H1 (cell line): ENCODE measurements at regions not wholly inside any gene's neighbourhood (a gene's known extent, or its start where the extent isn't known, plus 50 kb on each side); places are given as distances from the start of the nearest gene placed in this dataset.
"Not testable (repeated sequence)": the region's sequence is repeated elsewhere in the genome, so short reads cannot be mapped to it uniquely, and the experiment has no call there.

ENCODE experiments used
- CTCF ChIA-PET: fragments of 300-600 bp; sonication (Branson Sonifier 250); formaldehyde crosslinking; loops from one replicate; lab custom pipeline; 2021; ENCODE audit not compliant: partially characterized antibody; lab: Charles Lee
- POLR2A ChIA-PET: fragments of 300-600 bp; sonication (Branson Sonifier 250); formaldehyde crosslinking; loops from one replicate; lab custom pipeline; 2021; ENCODE audit warnings: inconsistent platforms; ENCODE audit not compliant: partially characterized antibody; lab: Charles Lee
- DNase-seq, 2 experiments: peaks; one replicate each; pipeline versions ENCODE4 v3.0.0 to v3.0.0-alpha.2; 2010 to 2022; ENCODE audit warnings: low spot score in 2 of 2, low read depth in 1 of 2, mixed read lengths in 1 of 2
- FAIRE-seq: peaks from 2 replicates; lab custom pipeline; 2011; peaks lifted over from hg19 to GRCh38; lab: Jason Lieb, UNC
- H2AFZ ChIP-seq: 2 replicates; pipeline ENCODE4 v1.8.1; 2012; ENCODE audit warnings: low read length, inconsistent platforms
- H2AK5ac ChIP-seq: 2 replicates; pipeline ENCODE4 v1.6.1; 2013; ENCODE audit warnings: low read depth, low read length
- H2BK120ac ChIP-seq: replicated peaks from 2 replicates; pipeline ENCODE3; 2013; ENCODE audit warnings: low read depth, low read length, inconsistent platforms
- H2BK12ac ChIP-seq: 2 replicates; pipeline ENCODE4 v1.6.1; 2013; ENCODE audit warnings: low read depth, low read length
- H2BK15ac ChIP-seq: 2 replicates; pipeline ENCODE4 v1.6.1; 2013; ENCODE audit warnings: low read length
- H2BK20ac ChIP-seq: 2 replicates; pipeline ENCODE4 v1.6.1; 2013; ENCODE audit warnings: low read length
- H2BK5ac ChIP-seq: 2 replicates; pipeline ENCODE4 v1.6.1; 2013; ENCODE audit warnings: low read depth, low read length
- H3K14ac ChIP-seq: 2 replicates; pipeline ENCODE4 v1.6.1; 2013; ENCODE audit warnings: inconsistent platforms; ENCODE audit not compliant: insufficient read length
- H3K18ac ChIP-seq: 2 replicates; pipeline ENCODE4 v1.6.1; 2013; ENCODE audit warnings: low read length; ENCODE audit errors: extremely low read depth
- H3K23ac ChIP-seq: 2 replicates; pipeline ENCODE4 v1.6.1; 2013; ENCODE audit warnings: inconsistent platforms; ENCODE audit not compliant: insufficient read length
- H3K23me2 ChIP-seq: 2 replicates; pipeline ENCODE4 v1.6.1; 2013; ENCODE audit warnings: low read depth, low read length
- H3K27ac ChIP-seq: 2 replicates; pipeline ENCODE4 v1.6.1; 2011; ENCODE audit warnings: low read depth, low read length, inconsistent platforms
- H3K27me3 ChIP-seq, 4 experiments: replicated peaks in 1 of 4; 1 replicate in 1 of 4; 2 replicates in 3 of 4; pipeline versions ENCODE4 v1.6.1 to v1.8.1; 2011 to 2013; ENCODE audit warnings: low read length in 3 of 4, mild to moderate bottlenecking in 3 of 4, inconsistent platforms in 2 of 4, mixed read lengths in 2 of 4, moderate library complexity in 1 of 4; ENCODE audit not compliant: control insufficient read depth in 3 of 4, insufficient read depth in 3 of 4; ENCODE audit errors: extremely low read depth in 1 of 4
- H3K36me3 ChIP-seq, 4 experiments: 2 replicates each; pipeline versions ENCODE4 v1.6.1 to v1.8.1; 2011 to 2013; ENCODE audit warnings: mild to moderate bottlenecking in 4 of 4, low read length in 3 of 4, moderate library complexity in 2 of 4, control low read depth in 1 of 4, inconsistent platforms in 1 of 4; ENCODE audit not compliant: insufficient read depth in 4 of 4, control insufficient read depth in 2 of 4
- H3K4ac ChIP-seq: replicated peaks from 2 replicates; pipeline ENCODE3; 2013; ENCODE audit warnings: low read length, low read depth, mixed read lengths, inconsistent platforms; ENCODE audit not compliant: insufficient read length
- H3K4me1 ChIP-seq, 4 experiments: replicated peaks in 1 of 4; 1 replicate in 1 of 4; 2 replicates in 3 of 4; pipeline versions ENCODE4 v1.6.1 to v1.8.1; 2011 to 2013; ENCODE audit warnings: low read length in 3 of 4, inconsistent platforms in 2 of 4, mixed read lengths in 1 of 4; ENCODE audit not compliant: insufficient read depth in 4 of 4, control insufficient read depth in 3 of 4
- H3K4me2 ChIP-seq, 2 experiments: 2 replicates each; pipeline versions ENCODE4 v1.6.1 to v1.8.1; 2011 to 2013; ENCODE audit warnings: low read depth in 2 of 2, low read length in 2 of 2, control low read depth in 1 of 2, inconsistent platforms in 1 of 2, mild to moderate bottlenecking in 1 of 2; ENCODE audit not compliant: insufficient read depth in 1 of 2
- H3K4me3 ChIP-seq, 4 experiments: fragments of 200-600, 300-600 bp in 1 of 4; sonication (generic), shearing (Covaris generic), sonication (Bioruptor Twin) in 1 of 4; 2 replicates each; pipeline versions ENCODE4 v1.5.1 to v1.8.1; 2011 to 2016; ENCODE audit warnings: low read length in 4 of 4, low read depth in 3 of 4, control low read depth in 2 of 4, inconsistent platforms in 2 of 4, mild to moderate bottlenecking in 2 of 4, mixed read lengths in 1 of 4, moderate library complexity in 1 of 4; ENCODE audit not compliant: insufficient read depth in 2 of 4; ENCODE audit errors: extremely low read depth in 1 of 4
- H3K56ac ChIP-seq: replicated peaks from 2 replicates; pipeline ENCODE3; 2013; ENCODE audit warnings: low read depth, mild to moderate bottlenecking, mixed read lengths, low read length, inconsistent platforms; ENCODE audit not compliant: insufficient read length
- H3K79me1 ChIP-seq: 2 replicates; pipeline ENCODE4 v1.6.1; 2013; ENCODE audit warnings: low read depth, low read length, control low read depth
- H3K79me2 ChIP-seq, 2 experiments: 2 replicates each; pipeline versions ENCODE4 v1.6.1 to v1.8.1; 2012 to 2013; ENCODE audit warnings: low read length in 2 of 2, mild to moderate bottlenecking in 2 of 2, inconsistent platforms in 1 of 2; ENCODE audit not compliant: insufficient read depth in 2 of 2, control insufficient read depth in 1 of 2
- H3K9ac ChIP-seq, 4 experiments: replicated peaks in 1 of 4; 1 replicate in 1 of 4; 2 replicates in 3 of 4; pipeline versions ENCODE4 v1.6.1 to v1.8.1; 2011 to 2013; ENCODE audit warnings: low read depth in 3 of 4, low read length in 3 of 4, control low read depth in 2 of 4, mild to moderate bottlenecking in 2 of 4, moderate library complexity in 2 of 4, inconsistent platforms in 1 of 4; ENCODE audit errors: extremely low read depth in 1 of 4
- H3K9me3 ChIP-seq, 2 experiments: 2 replicates each; pipeline versions ENCODE4 v1.6.1 to v1.8.1; 2012 to 2013; ENCODE audit warnings: mild to moderate bottlenecking in 2 of 2, moderate library complexity in 2 of 2, control low read depth in 1 of 2, inconsistent platforms in 1 of 2, low read depth in 1 of 2, low read length in 1 of 2, mixed read lengths in 1 of 2; ENCODE audit not compliant: insufficient read depth in 2 of 2
- H4K20me1 ChIP-seq, 2 experiments: replicated peaks in 1 of 2; 2 replicates each; pipeline versions ENCODE3 to v1.8.1; 2011 to 2013; ENCODE audit warnings: inconsistent platforms in 2 of 2, low read length in 2 of 2, mild to moderate bottlenecking in 1 of 2; ENCODE audit not compliant: insufficient read depth in 2 of 2, control insufficient read depth in 1 of 2
- H4K5ac ChIP-seq: 2 replicates; pipeline ENCODE4 v1.6.1; 2013; ENCODE audit warnings: low read length, low read depth, mixed read lengths, inconsistent platforms; ENCODE audit not compliant: insufficient read length
- H4K8ac ChIP-seq: 2 replicates; pipeline ENCODE4 v1.8.0; 2013; ENCODE audit warnings: mild to moderate bottlenecking, moderate library complexity, low read length, inconsistent platforms; ENCODE audit not compliant: insufficient read depth; ENCODE audit errors: extremely low read depth
- H4K91ac ChIP-seq: replicated peaks from 2 replicates; pipeline ENCODE3; 2013; ENCODE audit warnings: low read length, mixed read lengths, inconsistent platforms; ENCODE audit not compliant: insufficient read length
- CBX5 ChIP-seq: fragments of 300-800, 300-1000 bp; sonication (generic); IDR thresholded peaks from 2 replicates; pipeline ENCODE4 v1.7.1; 2016; ENCODE audit warnings: antibody characterized with exemption, low read length, low read depth
- HDAC6 ChIP-seq: IDR thresholded peaks from one replicate; pipeline ENCODE4 v1.7.1; 2012; ENCODE audit warnings: low read depth, mild to moderate bottlenecking, inconsistent platforms, low read length, moderate library complexity
- JUND ChIP-seq: IDR thresholded peaks from 2 replicates; pipeline ENCODE4 v1.6.1; 2011; ENCODE audit warnings: mild to moderate bottlenecking, improper control_type of control experiment, low read length
- NRF1 ChIP-seq: IDR thresholded peaks from 2 replicates; pipeline ENCODE4 v1.6.1; 2011; ENCODE audit warnings: mild to moderate bottlenecking, low read depth, low read length, improper control_type of control experiment
- RBBP5 ChIP-seq: IDR thresholded peaks from 2 replicates; pipeline ENCODE4 v1.7.1; 2012; ENCODE audit warnings: low read depth, mild to moderate bottlenecking, inconsistent platforms, low read length, moderate library complexity, borderline replicate concordance
- RXRA ChIP-seq: IDR thresholded peaks from 2 replicates; pipeline ENCODE4 v1.6.1; 2011; ENCODE audit warnings: low read depth, mild to moderate bottlenecking, low read length, moderate library complexity; ENCODE audit not compliant: insufficient read depth
- SAP30 ChIP-seq: fragments of 300-600 bp; sonication (generic); IDR thresholded peaks from 2 replicates; pipeline ENCODE4 v1.7.1; 2012; ENCODE audit warnings: low read length, moderate library complexity, mild to moderate bottlenecking, inconsistent platforms; ENCODE audit not compliant: insufficient read depth, insufficient replicate concordance
- SIRT6 ChIP-seq: IDR thresholded peaks from one replicate; pipeline ENCODE4 v1.7.1; 2012; ENCODE audit warnings: low read length, inconsistent platforms
- WGBS, 2 experiments: shearing (Covaris generic) in 1 of 2; methylation state at CpG; one replicate each; pipeline versions ENCODE4 v1.1.6 to v1.1.7; 2013 to 2015; ENCODE audit warnings: low lambda C conversion rate in 2 of 2, mixed read lengths in 2 of 2, inconsistent platforms in 1 of 2, low coverage in 1 of 2, missing lambda C conversion rate in 1 of 2; ENCODE audit not compliant: insufficient replicate concordance in 2 of 2, insufficient coverage in 1 of 2, insufficient read length in 1 of 2; ENCODE audit errors: extremely low coverage in 1 of 2, missing lambda C conversion rate in 1 of 2; 5-methylcytosine and 5-hydroxymethylcytosine counted together
- TF ChIP-seq, protein P1 (sequence below): IDR thresholded peaks from 2 replicates; pipeline ENCODE4 v1.6.1; 2011; ENCODE audit warnings: low read depth, mild to moderate bottlenecking, low read length; ENCODE audit not compliant: insufficient read depth
- TF ChIP-seq, protein P2 (sequence below): IDR thresholded peaks from 2 replicates; pipeline ENCODE4 v1.6.1; 2011; ENCODE audit warnings: low read length, improper control_type of control experiment

DNA sequence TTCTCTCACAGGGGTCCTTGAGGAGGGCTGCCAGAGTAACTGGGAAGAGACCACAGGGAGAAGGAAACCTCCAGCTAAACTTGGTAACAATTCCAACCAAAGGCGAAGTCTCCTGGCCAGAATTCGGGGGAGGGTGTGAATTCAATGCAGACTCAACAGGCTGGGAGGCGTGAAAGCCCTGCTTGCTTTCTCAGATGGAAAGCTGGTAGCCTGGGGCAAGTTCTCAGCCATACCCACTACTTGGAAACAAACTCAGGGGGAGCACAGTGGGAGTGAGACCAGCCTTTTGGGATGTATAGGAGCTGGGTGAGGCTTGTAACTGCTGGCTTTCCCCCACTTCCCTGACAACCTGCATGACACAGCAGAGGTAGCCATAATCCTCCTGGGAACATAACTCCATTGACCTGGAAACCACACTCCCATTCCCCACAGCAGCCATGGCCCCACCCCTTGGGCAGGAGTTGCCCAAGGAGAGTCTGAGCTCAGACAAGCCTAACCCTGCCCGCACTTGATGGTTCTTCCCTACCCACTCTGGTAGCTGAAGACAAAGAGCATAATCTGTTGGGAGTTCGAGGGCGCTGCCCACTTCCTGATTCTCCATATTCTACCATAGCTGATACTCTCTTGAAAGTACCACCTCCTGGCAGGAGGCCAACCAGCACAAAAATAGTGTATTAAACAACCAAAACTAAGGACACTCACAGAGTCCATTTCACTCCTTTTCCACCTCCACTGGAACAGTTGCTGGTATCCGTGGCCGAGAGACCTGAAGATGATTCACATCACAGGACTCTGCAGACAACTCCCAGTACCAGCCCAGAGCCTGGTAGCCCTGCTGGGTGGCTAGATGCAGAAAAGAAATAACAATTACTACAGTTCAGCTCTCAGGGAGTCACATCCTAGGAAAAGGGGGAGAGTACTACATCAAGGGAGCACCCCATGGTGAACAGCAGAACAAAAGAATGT, 123.8 kb downstream of the FAM170A start (continued):
- TF ChIP-seq RBBP5 (no peak), CBX5 (no peak), RXRA (no peak), SIRT6 (no peak), SAP30 (no peak), NRF1 (no peak), JUND (no peak), HDAC6 (no peak)
- TF ChIP-seq, protein P1, sequence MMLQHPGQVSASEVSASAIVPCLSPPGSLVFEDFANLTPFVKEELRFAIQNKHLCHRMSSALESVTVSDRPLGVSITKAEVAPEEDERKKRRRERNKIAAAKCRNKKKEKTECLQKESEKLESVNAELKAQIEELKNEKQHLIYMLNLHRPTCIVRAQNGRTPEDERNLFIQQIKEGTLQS, result no peak
- TF ChIP-seq, protein P2, sequence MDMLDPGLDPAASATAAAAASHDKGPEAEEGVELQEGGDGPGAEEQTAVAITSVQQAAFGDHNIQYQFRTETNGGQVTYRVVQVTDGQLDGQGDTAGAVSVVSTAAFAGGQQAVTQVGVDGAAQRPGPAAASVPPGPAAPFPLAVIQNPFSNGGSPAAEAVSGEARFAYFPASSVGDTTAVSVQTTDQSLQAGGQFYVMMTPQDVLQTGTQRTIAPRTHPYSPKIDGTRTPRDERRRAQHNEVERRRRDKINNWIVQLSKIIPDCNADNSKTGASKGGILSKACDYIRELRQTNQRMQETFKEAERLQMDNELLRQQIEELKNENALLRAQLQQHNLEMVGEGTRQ, result no peak

DNA sequence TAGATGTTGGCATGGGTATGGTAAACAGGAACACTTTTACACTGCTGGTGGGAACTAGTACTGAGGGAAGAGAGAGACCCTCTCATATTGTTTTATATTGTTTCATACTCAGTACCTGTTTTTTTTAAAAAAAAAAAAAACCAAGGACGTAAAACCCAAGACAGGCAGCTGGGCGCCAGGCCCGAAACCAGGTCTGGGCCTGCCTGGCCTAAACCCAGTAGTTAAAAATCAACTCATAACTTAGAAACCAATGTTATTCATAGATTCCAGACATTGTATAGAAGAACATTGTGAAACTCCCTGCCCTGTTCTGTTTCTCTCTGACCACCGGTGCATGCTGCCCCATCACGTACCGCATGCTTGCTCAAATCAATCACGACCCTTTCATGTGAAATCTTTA, 125.5 kb downstream of the FAM170A start:
- H4K20me1 ChIP-seq, CTCF ChIA-PET, H3K4me2 ChIP-seq, H2BK20ac ChIP-seq, H2BK15ac ChIP-seq, H3K27me3 ChIP-seq, H3K4me1 ChIP-seq, H3K79me1 ChIP-seq, H3K14ac ChIP-seq, H2AFZ ChIP-seq, FAIRE-seq, H4K91ac ChIP-seq, H3K27ac ChIP-seq, H3K18ac ChIP-seq, H2AK5ac ChIP-seq, H4K8ac ChIP-seq, POLR2A ChIA-PET, H2BK5ac ChIP-seq, H3K4me3 ChIP-seq, H3K4ac ChIP-seq, H3K23me2 ChIP-seq, H3K79me2 ChIP-seq, H3K23ac ChIP-seq, H3K9me3 ChIP-seq, H2BK12ac ChIP-seq, H4K5ac ChIP-seq, H2BK120ac ChIP-seq, DNase-seq, H3K56ac ChIP-seq, H3K36me3 ChIP-seq, H3K9ac ChIP-seq: not testable (repeated sequence)
- 85% methylated on average over 7 of the region's 7 CpGs; no CpG with 5 or more reads in 1 of the 2 experiments for WGBS, 2 experiments
